GM19455 (cell line): ENCODE measurements at regions not wholly inside any gene's neighbourhood (a gene's known extent, or its start where the extent isn't known, plus 50 kb on each side); places are given as distances from the start of the nearest gene placed in this dataset.
"Not testable (repeated sequence)": the region's sequence is repeated elsewhere in the genome, so short reads cannot be mapped to it uniquely, and the experiment has no call there.

Experiments used
- ATAC-seq: cut with Tn5 transposase; IDR thresholded peaks from one replicate; pipeline ENCODE4 v1.9.1; 2021; ENCODE audit not compliant: unreplicated experiment

DNA sequence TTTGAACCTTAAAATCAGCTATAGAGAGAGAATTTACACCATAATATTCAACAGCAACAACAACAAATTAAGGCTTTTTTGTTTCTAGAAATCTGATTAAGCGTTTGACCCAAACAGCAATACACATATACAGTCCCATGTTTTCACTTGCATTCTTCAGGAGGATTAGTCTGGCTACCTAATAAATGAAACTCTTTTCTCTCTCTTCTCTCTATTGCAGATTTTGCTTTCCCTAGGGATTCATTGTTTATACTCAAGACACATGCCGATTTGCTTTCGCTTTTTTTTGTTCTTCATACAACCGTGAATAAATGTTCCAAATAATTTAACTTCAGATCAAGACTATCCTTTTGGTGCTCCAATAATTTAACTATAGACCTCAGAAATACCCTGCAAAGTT lies 162.4 kb upstream of the PTBP2 start:
- no peak for ATAC-seq

DNA sequence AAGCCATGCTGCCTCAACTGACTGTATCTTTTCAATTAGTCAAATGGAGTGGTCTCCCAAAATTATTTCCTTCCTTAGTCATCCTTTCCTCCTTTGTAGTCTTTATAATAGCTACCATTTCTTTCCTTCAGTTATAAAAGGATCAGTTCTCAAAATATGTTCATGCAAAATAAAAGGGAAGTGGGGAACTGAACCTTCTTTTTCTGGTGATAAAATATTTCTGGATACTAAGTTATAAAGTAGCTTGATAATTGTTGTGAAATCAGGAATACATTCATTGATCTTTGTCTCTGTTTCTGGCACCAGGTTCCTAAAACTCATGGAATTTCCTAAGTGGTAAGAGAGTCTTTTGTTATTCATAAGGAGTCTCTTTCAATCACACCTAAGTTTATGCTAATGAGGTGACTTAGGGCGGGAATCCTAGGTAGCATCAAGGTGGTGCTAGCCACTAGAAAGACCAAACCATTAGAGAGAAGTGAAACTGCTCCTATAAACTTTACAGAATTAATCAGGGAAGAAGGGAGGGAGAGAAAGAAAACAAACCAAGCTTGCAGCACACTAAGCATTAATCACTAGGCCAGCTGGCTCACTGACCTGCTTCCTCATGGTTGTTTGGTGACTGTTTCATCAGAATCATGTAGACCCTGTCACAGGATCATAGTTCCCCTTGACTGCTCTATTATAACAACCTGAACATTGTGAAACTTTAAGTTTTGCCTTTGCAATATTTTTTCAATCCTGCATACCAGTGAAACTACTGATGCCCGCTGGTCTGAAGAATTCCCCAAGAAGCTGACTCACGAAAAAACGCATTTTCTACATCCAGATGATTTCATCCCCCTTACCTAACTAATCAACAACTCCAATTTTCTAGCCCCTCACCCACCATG lies 161.6 kb upstream of the PTBP2 start:
- ATAC-seq = no peak

DNA sequence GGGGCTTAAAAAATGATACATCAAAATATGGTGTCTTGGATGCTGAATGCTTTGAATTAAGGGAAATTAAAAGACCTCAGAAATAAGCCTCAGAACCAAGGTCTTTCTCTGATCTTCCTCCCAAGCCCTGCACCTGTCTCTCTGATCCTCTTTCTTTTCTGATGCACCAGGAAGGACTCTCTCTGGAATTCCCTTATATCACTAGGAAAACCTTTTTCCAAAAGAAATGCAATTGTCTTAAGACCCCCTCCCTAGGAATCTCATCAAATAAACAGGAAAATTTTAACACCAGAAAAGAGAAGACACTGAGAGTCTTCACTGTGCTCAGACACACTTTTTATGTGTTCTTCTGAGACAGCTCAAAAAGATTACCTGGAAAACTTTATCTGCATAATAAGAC lies 159.5 kb upstream of the PTBP2 start:
- ATAC-seq = no peak

GRCh38 chr1:96564401-96564800 lies 157.2 kb upstream of the PTBP2 start:
- ATAC-seq = not testable (repeated sequence)

GRCh38 chr1:96565546-96565945 lies 156.0 kb upstream of the PTBP2 start:
- ATAC-seq = no peak

- ATAC-seq = no peak
Observed at GRCh38 chr1:96568639-96569038, 152.9 kb upstream of the PTBP2 start.

DNA sequence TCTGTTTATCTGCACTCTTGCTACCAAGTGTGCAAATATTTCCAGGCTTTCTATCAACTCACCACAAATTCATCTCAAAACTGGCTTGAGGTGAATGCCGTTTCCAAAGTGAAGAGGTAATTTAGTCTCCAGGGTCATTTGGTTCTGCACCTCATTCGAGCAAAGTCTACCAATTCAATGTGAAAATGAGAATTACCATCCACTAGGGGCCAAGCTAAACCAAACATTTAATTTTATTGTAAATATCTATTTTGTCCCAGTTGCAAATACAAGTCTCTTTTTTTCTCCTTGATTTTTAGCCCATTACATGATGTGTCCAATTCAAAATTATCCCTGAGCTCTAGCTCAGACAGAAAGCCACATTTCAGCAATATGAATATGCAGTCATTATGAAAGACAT lies 152.3 kb upstream of the PTBP2 start:
- ATAC-seq = no peak

DNA sequence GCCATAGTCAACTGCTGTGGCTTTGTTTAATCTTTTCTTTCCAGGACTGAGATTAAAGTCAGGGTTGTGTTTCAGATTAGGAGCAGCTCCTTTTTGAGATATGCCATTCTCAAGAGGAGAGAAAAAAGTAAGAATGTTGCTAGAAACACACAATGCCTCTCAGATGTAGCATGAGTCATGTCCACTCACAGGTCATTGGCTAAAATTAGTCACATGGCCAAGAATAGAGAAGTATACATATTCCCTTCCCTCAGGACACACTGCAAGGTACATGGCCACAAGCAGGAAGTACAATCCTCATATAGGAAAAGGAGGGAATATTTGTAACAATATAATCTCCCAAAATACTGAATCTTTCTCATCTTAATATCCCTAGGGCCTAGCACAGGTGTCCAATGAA lies 141.9 kb upstream of the PTBP2 start:
- no peak for ATAC-seq

- no peak for ATAC-seq
Observed at GRCh38 chr1:96580920-96581319, 140.7 kb upstream of the PTBP2 start.

- no peak for ATAC-seq
Observed at GRCh38 chr1:96581772-96582171, 139.8 kb upstream of the PTBP2 start.

GRCh38 chr1:96583903-96584302 lies 137.7 kb upstream of the PTBP2 start:
- ATAC-seq = no peak

GRCh38 chr1:96587222-96587621 lies 134.4 kb upstream of the PTBP2 start:
- ATAC-seq = no peak

DNA sequence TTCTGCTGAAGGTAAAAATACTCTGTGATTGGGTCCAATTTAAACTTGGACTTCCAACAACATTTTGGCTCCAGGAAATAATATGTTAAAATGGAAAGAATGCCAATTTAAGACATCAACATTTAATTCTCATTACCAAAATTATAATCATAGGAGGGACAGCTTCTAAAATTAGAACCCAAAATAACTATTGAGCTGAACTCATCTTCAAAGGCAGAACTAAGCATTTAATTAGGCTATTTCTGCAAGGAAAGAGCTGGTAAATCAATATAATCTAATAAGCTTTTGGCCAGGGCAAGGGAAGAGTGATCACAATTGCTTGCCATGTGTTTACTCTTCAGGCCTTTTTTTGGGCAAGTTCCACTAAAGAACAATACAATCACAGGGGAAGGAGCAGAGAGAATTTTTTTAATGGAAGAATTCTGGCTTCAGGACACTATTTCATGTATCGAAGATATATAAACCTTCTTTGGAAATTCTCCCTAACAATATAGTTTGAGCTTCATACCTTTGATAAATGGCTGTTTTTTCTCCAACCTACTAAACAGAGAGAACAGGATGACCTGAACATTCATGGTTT lies 133.1 kb upstream of the PTBP2 start:
- no peak for ATAC-seq

GRCh38 chr1:96595530-96595929 lies 126.1 kb upstream of the PTBP2 start:
- ATAC-seq = not testable (repeated sequence)

GRCh38 chr1:96596226-96596922 lies 125.2 kb upstream of the PTBP2 start:
- ATAC-seq = peak; percentile 73

DNA sequence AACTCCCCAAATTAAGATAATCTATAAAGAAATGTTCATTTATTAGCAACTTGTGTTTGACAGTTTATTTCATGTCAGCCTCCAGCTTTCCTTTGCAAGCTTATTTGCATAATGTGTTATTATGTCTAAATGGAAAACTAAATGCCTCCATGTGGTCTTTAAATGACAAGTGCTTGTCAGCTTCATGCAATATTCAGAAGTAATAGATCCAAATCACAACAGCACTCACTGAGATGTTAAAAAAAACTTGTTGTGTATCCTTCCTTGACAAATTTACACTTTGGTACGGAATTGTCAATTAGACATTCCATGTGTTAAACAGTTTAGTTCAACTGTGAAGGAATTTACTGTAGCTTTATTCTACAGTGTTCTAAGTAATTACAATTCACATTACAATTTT lies 124.4 kb upstream of the PTBP2 start:
- ATAC-seq = no peak

DNA sequence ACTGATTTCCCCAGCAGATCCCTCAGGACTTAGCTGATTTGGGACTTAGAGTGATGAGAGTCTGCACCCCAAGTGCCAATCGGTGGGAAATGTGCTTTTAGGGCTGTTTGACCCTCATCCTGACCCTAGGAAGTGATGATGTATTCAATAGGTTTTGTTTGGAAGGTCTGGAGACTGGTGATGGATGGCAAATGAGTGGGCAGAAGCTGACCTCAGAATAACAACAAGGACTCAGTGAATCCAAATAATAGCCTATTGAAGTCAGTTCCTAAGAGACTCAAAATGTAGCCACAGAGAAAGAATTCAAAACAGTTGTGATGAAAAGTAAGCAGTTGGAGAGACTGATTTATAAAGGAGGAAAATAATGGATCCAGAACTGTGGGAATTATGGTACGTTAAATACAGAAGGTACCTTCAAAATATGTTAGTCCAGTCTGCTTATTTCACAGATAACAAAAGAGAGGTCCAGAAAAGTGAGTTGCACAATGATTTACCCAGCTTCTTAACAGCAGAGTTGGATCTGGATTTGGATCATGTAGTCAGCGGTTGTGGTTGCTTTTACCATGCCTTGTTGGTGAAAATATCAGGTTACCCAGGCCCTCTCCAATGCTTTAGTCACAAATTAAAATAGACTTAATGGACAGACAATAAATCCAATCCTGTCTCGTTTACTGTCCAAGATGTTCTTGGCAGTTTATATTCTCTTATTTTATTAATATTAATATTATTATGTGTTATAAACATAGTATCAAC lies 123.0 kb upstream of the PTBP2 start:
- ATAC-seq = no peak

DNA sequence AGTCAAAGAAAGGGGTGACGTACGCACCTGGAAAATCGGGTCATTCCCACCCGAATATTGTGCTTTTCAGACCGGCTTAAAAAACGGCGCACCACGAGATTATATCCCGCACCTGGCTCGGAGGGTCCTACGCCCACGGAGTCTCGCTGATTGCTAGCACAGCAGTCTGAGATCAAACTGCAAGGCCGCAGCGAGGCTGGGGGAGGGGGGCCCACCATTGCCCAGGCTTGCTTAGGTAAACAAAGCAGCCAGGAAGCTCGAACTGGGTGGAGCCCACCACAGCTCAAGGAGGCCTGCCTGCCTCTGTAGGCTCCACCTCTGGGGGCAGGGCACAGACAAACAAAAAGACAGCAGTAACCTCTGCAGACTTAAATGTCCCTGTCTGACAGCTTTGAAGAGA lies 117.0 kb upstream of the PTBP2 start:
- not testable (repeated sequence) for ATAC-seq

DNA sequence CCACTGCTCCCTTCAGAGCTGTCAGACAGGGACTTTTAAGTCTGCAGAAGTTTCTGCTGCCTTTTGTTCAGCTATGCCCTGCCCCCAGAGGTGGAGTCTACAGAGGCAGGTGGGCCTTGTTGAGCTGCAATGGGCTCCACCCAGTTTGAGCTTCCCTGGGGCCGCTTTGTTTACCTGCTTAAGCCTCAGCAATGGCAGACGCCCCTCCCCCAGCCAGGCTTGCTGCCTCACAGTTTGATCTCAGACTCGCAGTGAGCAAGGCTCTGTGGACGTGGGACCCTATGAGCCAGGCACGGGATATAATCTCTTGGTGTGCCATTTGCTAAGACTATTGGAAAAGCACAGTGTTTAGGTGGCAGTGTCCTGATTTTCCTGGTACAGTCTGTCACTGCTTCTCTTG lies 104.2 kb upstream of the PTBP2 start:
- not testable (repeated sequence) for ATAC-seq

DNA sequence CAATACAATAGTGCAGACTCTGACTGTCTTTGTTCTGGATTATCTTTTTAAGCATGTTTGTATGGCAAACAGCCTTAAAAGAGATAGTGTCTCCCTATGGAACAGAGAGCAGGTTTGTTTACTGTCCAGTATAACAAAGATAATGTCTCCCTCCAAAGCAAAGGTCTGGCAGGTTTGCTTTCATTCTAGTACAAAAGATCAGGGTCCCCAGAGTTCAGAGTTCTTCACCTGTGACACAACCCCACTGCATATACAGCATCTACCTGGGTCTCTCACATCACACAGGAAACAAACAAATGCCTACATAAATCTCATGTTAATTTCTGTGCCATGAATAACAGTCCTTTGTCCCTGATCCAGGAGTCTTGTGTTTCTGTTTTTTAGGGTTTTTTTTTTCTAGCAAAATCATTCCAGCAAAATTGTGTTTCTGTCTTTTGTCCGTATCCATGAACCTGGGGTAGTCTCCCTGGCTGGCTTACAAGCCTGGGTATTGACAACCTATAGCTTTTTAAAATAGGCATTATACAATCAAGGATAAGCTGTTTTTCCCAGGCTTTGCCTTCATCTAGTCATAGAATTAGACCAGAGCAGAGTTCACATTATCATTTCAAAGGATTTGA lies 89.4 kb upstream of the PTBP2 start:
- no peak for ATAC-seq

DNA sequence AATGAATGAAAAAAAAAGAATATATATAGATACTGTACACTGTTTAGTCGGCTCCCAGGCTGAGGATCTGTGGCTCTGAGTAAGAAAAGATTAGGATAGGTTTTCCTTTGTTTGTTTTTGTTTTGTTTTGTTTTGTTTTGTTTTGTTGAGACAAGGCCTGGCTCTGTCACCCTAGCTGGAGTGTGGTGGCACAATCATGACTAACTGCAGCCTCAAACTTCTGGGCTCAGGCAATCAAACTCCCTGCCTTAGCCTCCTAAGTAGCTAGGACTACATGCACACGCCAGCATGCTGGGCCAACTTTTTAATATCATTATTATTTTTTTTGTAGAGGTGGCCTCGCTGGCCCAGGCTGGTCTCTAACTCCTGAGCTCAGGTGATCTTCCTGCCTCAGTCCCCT lies 87.9 kb upstream of the PTBP2 start:
- no peak for ATAC-seq
